GM18868 (cell line): ENCODE measurements at regions not wholly inside any gene's neighbourhood (a gene's known extent, or its start where the extent isn't known, plus 50 kb on each side); places are given as distances from the start of the nearest gene placed in this dataset.

Source experiments
- ATAC-seq: cut with Tn5 transposase; IDR thresholded peaks from one replicate; pipeline ENCODE4 v1.9.1; 2021; ENCODE audit warnings: mild to moderate bottlenecking, moderate library complexity; ENCODE audit not compliant: unreplicated experiment

- no peak for ATAC-seq
Measured at GRCh38 chr3:87175732-87176131, 51.4 kb upstream of the CHMP2B start.

GRCh38 chr3:87173776-87174175 is 53.3 kb upstream of the CHMP2B start:
- peak; percentile 74 for ATAC-seq

GRCh38 chr3:87173071-87173470 is 54.0 kb upstream of the CHMP2B start:
- ATAC-seq = no peak

GRCh38 chr3:87167628-87168456 is 59.3 kb upstream of the CHMP2B start:
- ATAC-seq = peak; percentile 91

DNA sequence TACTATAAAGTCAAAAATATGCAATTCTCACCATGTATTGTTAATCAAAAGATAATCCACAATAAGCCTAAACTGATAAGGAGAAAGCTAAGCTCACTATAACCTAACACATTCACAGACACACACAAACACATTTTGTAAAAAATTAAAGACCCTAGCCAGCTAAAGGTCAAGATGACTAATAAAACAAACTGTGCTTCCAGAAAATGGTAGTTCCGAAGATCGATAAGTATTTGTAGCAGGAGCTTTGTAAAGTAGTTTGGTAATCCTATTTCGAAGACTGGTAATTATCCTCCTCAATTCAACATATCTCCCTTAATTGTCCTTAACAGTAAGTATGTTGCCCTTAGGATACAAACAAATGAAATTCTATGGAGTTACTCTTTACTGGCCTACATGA is 62.9 kb upstream of the CHMP2B start:
- ATAC-seq = no peak

DNA sequence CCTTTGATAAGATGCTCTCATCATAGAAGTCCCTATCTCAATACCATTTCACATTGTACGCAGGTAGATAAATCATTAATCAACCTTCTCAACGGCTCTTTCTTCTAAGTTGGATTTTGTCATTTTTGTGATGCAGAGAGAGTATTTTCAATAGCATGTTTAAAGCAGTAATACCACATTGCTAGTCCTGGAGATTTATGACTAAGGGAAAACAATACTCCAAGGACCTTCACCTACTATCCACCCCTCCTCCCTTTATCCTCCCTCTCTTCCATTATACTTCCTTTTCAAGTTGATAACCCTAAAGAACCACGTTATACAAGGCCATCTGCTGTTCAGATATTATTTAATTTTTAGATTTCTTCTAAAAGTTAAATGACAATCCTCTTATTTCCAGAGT is 65.3 kb upstream of the CHMP2B start:
- ATAC-seq = no peak

GRCh38 chr3:87161417-87161816 is 65.7 kb upstream of the CHMP2B start:
- ATAC-seq = no peak

- ATAC-seq = no peak
Measured at GRCh38 chr3:87161013-87161412, 66.1 kb upstream of the CHMP2B start.

DNA sequence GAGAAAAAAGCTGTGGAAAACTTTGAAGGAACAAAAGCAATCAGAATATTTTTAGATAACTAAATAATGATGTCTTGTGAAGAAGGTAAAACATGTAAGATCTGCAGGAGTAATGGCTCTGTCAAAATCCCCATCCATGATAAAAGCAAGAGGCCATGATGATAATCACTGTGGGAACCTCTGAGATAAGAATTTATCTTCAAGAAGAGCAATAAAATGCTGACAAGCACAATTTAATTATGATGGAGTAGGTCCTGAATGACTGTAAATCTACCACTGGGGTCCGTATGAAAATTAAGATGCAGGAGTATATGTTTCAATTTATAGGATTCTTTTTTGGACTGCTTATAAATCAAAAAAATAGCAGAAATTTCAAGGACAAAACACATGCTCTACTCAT is 68.3 kb upstream of the CHMP2B start:
- no peak for ATAC-seq

GRCh38 chr3:87148020-87148419 is 79.1 kb upstream of the CHMP2B start:
- ATAC-seq = no peak

DNA sequence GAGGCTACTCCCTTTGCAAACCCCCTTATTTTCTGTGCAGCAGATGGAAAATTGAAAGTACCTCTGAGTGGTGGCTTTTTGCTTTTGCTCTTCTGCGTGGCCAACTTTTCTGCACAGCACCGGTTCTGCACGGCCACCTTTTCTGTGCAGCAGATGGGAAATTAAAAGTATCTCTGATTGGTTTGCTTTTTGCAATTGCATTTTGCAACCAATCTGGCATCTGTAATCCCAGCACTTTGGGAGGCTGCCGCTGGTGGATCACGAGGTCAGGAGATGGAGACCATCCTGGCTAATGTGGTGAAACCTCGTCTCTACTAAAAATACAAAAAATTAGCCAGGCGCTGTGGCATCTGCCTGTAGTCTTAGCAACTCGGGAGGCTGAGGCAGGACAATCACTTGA is 79.5 kb upstream of the CHMP2B start:
- no peak for ATAC-seq

- ATAC-seq = peak; percentile 97
Measured at GRCh38 chr3:87145553-87145952, 81.6 kb upstream of the CHMP2B start.

- ATAC-seq = no peak
Measured at GRCh38 chr3:87136066-87136596, 91.0 kb upstream of the CHMP2B start.

- no peak for ATAC-seq
Measured at GRCh38 chr3:87135412-87135811, 91.7 kb upstream of the CHMP2B start.

- no peak for ATAC-seq
Measured at GRCh38 chr3:87132801-87133200, 94.3 kb upstream of the CHMP2B start.

GRCh38 chr3:87128006-87128405 is 99.1 kb upstream of the CHMP2B start:
- no peak for ATAC-seq

GRCh38 chr3:87127281-87127680 is 99.8 kb upstream of the CHMP2B start:
- ATAC-seq = no peak

- no peak for ATAC-seq
Measured at GRCh38 chr3:87126321-87126720, 100.8 kb upstream of the CHMP2B start.

GRCh38 chr3:87125116-87125515 is 102.0 kb upstream of the CHMP2B start:
- no peak for ATAC-seq

DNA sequence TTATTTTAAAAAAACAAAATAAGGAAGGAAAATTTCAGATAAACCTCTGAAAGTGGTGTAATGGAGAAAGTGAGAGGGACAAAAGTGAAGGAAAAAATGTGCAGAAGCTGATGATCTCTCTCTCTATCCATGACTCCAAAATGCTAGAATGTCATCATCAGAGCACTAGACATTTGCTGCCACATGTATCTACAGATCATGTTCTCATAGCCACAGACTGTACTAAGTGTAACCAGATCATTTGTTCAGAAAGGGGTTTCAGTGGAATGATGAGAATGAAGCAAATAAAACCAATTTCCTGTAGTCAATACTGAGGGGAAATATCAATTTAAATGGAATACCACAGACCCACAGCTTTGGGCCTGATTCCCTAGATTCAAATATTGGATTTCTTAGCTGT is 104.3 kb upstream of the CHMP2B start:
- ATAC-seq = no peak

GRCh38 chr3:87121856-87122255 is 105.3 kb upstream of the CHMP2B start:
- ATAC-seq = no peak

GRCh38 chr3:87120881-87121280 is 106.2 kb upstream of the CHMP2B start:
- no peak for ATAC-seq

- no peak for ATAC-seq
Measured at GRCh38 chr3:87120236-87120635, 106.9 kb upstream of the CHMP2B start.
